Brain microvascular endothelial cell (primary cell): ENCODE measurements at regions not wholly inside any gene's neighbourhood (a gene's known extent, or its start where the extent isn't known, plus 50 kb on each side); places are given as distances from the start of the nearest gene placed in this dataset.

Experiments used
- DNase-seq: peaks from one replicate; pipeline ENCODE4 v3.0.0-alpha.2; 2020
- H3K27ac ChIP-seq: fragments of 250-450 bp; sonication (Bioruptor Pico); 2 replicates; pipeline ENCODE4 v1.5.1; 2020; ENCODE audit warnings: mild to moderate bottlenecking, moderate library complexity
- H3K27me3 ChIP-seq: fragments of 250-450 bp; sonication (Bioruptor Pico); replicated peaks from 2 replicates; pipeline ENCODE4 v1.5.1; 2020; ENCODE audit warnings: mild to moderate bottlenecking
- H3K36me3 ChIP-seq: fragments of 250-450 bp; sonication (Bioruptor Pico); replicated peaks from 2 replicates; pipeline ENCODE4 v1.5.1; 2020; ENCODE audit warnings: mild to moderate bottlenecking
- H3K4me3 ChIP-seq: 2 replicates; pipeline ENCODE4 v1.5.1; 2011; ENCODE audit warnings: low read depth, mild to moderate bottlenecking, control low read depth, low read length, moderate library complexity
- in situ Hi-C: cut with HindIII; loops from 2 replicates; pipeline ENCODE4 v1.10.0; 2017; ENCODE audit warnings: low sequenced_read_pairs, low pct_ligation_motif_present
- TF ChIP-seq, protein P1 (sequence below): IDR thresholded peaks from 2 replicates; pipeline ENCODE4 v1.5.1; 2011; ENCODE audit warnings: low read depth, mild to moderate bottlenecking, moderate library complexity, low read length, control low read depth, inconsistent platforms; ENCODE audit errors: missing control alignments

DNA sequence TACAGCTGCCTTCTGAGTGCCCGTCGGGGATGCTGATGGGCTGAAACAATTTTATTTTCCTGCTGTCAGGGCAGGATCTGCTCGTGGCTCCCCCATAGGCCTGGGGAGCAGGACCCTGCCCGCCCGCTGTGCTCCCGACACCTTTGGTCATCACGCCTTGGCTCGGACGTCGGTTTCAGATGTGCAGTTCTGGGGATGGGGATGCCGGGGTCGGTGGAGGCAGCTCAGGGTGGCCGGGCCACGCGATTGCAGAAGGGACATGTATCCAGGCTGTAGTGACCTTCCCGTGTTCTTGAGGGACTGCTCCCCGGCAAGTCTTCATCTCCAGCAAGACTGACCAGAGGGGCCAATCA is 1150.5 kb downstream of the BRD1 start:
- Histone ChIP-seq H3K36me3 (no peaks in the 10 kb centered on the region), H3K4me3 (no peak overlapping the region), H3K27ac (no peak overlapping the region), H3K27me3 (no peaks in the 10 kb centered on the region)
- in situ Hi-C loops, result no loop called here
- no peak for DNase-seq
- TF ChIP-seq, protein P1, sequence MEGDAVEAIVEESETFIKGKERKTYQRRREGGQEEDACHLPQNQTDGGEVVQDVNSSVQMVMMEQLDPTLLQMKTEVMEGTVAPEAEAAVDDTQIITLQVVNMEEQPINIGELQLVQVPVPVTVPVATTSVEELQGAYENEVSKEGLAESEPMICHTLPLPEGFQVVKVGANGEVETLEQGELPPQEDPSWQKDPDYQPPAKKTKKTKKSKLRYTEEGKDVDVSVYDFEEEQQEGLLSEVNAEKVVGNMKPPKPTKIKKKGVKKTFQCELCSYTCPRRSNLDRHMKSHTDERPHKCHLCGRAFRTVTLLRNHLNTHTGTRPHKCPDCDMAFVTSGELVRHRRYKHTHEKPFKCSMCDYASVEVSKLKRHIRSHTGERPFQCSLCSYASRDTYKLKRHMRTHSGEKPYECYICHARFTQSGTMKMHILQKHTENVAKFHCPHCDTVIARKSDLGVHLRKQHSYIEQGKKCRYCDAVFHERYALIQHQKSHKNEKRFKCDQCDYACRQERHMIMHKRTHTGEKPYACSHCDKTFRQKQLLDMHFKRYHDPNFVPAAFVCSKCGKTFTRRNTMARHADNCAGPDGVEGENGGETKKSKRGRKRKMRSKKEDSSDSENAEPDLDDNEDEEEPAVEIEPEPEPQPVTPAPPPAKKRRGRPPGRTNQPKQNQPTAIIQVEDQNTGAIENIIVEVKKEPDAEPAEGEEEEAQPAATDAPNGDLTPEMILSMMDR, result no peak

DNA sequence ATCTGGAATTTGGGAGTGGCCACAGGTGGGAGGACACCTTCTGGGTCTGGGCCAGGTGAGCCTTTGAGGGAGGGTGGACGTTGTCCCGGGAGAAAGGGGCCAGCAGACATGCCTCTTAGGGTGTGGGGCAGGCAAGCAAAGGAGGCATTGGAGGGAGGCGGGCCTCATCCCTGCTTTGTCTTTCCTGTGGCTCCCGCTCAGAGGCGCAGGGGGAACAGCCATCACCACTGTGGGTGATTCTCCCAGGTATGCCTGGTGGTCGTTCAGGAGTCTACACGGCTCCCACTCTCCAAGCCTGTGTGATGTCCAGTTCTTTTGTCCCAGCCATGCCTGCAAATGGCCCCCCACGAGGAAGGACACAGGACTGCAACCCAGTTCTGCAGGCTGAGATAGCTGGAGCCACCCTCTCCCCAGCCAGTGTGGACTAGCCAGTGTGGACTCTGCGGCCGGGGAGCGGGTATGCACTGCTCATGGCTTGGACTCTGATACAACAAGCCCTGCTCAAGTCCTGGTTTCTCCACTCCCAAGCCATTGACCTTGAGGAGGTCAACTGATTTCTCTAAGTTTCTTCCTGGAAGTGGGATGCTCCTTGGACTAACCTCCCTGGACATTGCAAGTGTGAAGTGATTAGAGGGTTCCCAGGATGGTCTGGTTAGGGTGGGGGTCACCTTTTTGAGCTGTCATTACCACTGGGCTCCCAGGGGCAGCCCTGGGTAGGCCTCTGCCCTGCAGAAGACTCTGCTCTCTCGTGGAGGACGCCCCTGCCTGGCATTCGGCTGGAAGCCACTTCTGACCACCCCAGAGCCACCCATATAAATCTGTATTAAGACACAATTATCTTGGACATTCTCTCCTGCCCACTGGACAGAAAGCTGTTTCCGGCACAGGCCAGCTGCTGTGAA is 1151.2 kb downstream of the BRD1 start:
- no peak for DNase-seq
- H3K27me3 ChIP-seq, result no peaks in the 10 kb centered on the region
- in situ Hi-C loops, result no loop called here
- no peak overlapping the region for H3K27ac ChIP-seq
- H3K36me3 ChIP-seq, result no peaks in the 10 kb centered on the region
- H3K4me3 ChIP-seq, result no peak overlapping the region
- TF ChIP-seq, protein P1, result no peak

DNA sequence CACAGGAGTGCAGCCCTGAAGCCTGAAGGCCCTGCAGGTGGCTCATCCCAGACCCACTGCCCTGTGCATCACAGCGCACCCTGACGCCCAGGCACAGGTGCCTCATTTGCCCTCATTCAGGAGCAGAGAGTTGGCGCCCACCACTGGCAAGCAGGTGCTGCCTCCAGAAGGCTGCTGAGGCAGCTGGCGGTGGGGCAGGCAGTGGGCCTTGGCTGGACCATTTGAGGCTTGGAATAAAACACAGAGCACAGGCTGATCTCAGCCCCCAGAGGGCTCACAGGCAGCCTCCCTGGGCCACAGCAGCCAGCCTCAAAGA is 1151.9 kb downstream of the BRD1 start:
- TF ChIP-seq, protein P1, result no peak
- DNase-seq, result no peak
- in situ Hi-C loops, result no loop called here

DNA sequence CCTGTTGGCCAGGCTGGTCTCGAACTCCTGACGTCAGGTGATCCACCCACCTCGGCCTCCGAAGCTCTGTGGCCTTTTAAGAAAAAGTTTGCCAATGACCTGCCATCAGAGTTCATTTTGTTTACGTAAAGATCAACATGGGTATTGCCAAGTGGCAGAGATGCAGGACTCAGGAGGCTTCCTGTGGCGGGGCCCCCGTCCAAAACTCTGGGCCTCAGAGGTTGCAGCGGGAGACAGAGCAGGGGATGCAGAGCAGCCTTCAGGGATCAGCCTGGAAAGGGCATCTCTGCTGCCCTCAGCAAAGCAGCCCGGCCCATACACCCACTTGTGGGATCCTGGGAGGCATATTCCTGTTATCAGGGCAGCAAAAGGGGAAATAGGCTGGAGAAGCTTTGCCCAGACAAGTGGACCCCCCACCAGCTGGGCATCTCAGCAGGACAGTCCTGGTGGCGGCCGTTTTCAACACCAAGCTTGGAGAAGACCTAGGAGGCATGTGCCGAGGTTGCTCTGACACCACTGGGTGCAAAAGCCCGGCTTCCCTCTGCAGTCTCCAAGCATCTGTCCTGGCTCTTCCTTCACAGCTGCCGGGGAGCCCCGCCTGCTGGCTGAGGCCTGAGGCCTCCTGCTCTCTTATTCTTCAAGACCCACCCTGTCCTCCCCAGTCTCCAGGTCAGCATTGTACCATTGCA is 1152.4 kb downstream of the BRD1 start:
- no peak for DNase-seq
- in situ Hi-C loops, result no loop called here
- no peaks in the 10 kb centered on the region for H3K36me3 ChIP-seq
- TF ChIP-seq, protein P1, result no peak
- no peak overlapping the region for H3K4me3 ChIP-seq
- H3K27ac ChIP-seq, result no peak overlapping the region
- no peaks in the 10 kb centered on the region for H3K27me3 ChIP-seq

More for the DNA sequence above, 1151.9 kb downstream of the BRD1 start:
- Histone ChIP-seq H3K27me3 (no peaks in the 10 kb centered on the region), H3K4me3 (no peak overlapping the region), H3K36me3 (no peaks in the 10 kb centered on the region), H3K27ac (no peak overlapping the region)

DNA sequence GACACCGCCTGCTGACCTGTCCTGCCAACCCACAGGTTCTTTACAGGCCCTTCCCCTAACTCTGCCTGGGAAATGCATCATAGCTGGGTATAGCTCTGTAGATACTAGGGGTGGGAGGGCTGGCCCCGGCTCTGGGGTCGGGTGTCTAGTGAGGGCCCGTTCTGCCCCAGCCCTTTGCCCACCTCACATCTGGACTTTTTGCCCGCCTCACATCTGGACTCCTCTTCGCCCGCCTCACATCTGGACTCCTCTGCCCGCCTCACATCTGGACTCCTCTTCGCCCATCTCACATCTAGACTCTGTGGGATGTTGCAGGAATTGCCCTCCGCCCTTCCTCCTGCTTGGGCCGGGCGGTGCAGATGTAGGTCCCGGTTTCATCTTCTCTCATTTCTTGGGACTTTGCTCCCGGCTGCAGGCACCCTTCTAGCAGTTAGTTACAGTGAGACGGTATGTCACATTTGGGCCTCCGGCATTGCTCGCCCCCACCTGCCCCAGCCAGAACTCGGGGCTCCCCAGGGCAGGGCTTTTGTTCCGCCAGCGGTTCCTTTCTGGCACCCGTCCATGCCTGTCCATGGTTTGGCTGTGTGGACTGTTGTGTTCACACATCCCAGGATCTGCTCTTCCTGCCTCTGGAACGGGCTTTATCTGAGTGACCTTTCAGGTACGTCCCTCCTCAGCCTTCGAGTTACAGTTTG is 1153.7 kb downstream of the BRD1 start:
- no peak for DNase-seq
- Histone ChIP-seq H3K27ac (no peak overlapping the region), H3K36me3 (no peaks in the 10 kb centered on the region), H3K27me3 (no peaks in the 10 kb centered on the region), H3K4me3 (no peak overlapping the region)
- in situ Hi-C loops, result no loop called here
- TF ChIP-seq, protein P1, result no peak
